GM18867 (cell line): ENCODE measurements at regions not wholly inside any gene's neighbourhood (a gene's known extent, or its start where the extent isn't known, plus 50 kb on each side); places are given as distances from the start of the nearest gene placed in this dataset.
A peak's percentile ranks its signal among the peaks of the same experiment; 100 is the strongest.

Source experiments
- ATAC-seq: cut with Tn5 transposase; IDR thresholded peaks from one replicate; pipeline ENCODE4 v1.9.1; 2021; ENCODE audit warnings: mild to moderate bottlenecking, moderate library complexity; ENCODE audit not compliant: unreplicated experiment

DNA sequence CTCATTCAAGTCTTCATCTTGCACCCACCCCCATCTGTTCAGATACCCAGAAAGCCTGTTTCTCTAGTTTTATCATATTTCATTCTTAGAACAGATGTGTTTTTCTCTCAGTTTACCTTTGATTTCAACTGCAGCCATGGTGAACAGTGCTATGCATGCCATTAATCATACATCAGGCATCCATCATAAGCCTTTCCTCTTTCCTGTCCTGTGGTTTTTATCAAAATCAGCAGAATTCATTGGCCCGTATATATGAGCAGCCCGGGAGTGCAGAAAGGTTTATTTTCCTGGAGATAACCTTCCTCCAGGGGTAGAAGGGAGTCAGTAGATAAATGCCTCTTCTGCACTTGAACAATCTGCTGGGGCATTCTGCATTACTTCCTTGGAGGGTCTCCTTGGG lies 65.7 kb downstream of the IL21 start:
- ATAC-seq: no peak

- no peak for ATAC-seq
Measured at GRCh38 chr4:122553432-122553831, 67.4 kb downstream of the IL21 start.

DNA sequence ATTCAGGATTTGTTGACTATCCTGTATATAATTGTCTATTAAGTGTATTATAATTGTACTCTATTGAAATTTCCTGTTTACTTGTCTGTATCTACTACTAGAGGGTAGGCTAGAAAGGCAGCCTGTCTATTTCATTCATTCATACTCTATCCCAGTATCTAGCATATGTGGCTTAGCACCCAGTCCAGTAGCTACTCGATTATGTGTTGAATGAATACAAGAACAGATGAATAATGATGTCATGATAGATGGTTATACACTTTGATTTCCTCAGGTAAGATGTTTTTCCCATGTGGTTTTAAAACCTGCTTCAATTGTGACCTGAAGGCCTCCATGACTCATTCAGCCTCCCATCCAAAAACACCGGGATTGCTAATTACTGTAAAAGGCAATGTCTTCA lies 68.0 kb downstream of the IL21 start:
- no peak for ATAC-seq

DNA sequence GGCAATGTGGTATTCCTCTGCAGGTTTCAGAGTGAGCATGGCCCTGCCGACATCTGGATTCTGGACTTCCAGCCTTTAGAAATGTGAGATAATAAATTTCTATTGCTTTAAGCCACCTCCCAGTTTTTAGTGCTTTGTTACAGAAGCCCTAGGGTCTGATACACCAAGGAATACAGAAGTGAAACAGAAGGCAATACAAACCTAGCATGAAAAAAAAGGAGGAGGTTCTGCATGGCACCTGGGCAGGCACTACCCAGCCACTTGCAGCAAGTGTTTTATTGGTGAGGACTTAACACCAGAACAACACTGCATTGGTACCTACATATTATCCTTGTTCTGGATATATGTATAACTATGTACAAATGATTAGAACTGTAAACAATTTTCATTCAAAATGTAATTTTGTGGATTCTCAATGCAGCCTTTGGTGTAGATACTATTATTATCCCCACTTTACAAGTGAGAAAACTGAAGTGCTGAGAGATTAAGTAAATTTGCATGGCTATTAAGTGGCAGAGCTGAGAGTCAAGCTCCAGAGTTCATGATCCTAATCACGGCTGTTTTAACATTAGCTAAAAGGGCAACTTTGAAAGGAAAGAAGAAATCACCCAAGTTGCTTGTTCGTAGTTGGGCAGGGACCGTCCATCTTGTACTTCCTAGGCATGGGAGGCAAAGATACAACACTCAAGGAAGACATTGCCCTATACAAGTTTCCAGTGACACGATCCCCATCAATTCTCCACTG lies 71.8 kb downstream of the IL21 start:
- ATAC-seq: peak; percentile 59

- no peak for ATAC-seq
Measured at GRCh38 chr4:122548452-122548851, 72.4 kb downstream of the IL21 start.

- ATAC-seq: peak; percentile 91
Measured at GRCh38 chr4:122542411-122543236, 78.2 kb downstream of the IL21 start.

DNA sequence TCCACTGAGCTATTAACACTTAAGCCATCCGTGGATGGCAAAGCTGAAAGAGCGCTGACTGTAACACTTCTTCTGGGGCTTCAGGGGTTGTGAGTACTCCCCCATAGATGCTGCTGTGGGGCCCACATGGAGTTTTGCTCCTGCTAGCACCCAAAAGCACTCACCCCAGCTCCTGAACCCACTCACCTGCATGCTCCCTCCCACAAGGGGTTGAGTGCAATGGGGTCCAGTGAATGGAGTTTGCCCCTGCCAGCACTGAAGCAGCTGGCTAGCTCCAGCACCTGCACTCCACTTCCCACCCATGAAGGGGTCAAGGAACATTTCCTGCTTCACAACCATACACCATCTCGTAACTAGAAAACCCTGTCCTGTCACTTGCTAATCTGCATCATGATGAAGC lies 78.9 kb downstream of the IL21 start:
- ATAC-seq: peak; percentile 23

DNA sequence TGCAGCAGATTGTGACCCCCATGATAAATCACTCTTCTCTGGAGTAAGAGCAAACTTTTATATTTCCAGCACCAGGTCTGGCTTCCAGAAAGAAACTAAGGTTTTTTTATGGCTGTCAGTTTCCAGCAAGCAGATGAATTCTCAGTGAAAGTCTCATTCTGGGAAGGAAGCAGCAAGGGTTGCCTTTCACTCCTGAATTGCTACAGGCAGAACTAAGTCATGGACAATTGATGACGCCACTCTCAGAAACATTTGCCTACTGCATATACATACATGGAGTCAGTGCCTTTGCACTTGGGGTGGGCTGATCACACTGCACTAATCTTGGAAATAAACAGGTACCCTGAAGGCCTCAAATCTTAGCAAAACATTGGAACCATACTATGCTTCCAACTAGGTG lies 80.0 kb downstream of the IL21 start:
- ATAC-seq: no peak

GRCh38 chr4:122539861-122540465 lies 80.9 kb downstream of the IL21 start:
- ATAC-seq: no peak

GRCh38 chr4:122537388-122538135 lies 81.0 kb upstream of the IL2 start:
- no peak for ATAC-seq

DNA sequence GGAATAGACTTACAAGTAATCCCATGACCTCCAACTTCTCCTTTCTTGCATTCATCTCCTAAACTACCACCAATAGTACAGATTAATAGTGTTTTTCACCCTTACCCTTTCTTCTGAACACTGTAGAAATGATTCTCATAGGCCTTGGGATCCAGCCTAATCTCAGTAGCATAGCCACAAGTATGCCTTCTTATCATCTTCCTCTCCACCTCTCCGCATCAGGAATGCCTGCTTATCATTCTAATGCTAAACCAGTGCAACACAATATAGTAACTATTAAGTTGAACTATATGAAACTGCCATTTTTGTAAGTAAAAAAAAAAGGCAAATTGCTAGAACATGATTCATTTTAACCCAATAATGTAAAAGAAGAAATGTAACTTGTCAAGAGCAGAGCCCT lies 79.5 kb upstream of the IL2 start:
- no peak for ATAC-seq

DNA sequence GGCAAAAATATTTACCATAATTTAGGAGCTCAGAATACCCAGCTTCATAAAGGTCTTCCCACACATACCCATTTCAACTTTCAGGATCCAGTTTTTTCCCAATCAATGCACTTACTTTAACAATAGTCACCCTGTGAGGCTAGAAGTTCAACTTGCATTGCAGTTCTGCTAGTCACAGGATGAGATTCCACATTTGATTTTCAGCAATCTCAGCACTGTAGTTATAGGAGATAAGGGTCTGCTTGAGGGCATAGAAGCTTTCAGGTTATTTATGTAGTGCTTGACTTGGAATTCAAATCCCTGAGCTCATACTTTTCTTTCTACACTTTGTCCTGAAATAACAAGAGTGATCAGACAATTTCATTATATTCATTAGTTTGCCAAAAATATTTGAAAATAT lies 78.3 kb upstream of the IL2 start:
- no peak for ATAC-seq

DNA sequence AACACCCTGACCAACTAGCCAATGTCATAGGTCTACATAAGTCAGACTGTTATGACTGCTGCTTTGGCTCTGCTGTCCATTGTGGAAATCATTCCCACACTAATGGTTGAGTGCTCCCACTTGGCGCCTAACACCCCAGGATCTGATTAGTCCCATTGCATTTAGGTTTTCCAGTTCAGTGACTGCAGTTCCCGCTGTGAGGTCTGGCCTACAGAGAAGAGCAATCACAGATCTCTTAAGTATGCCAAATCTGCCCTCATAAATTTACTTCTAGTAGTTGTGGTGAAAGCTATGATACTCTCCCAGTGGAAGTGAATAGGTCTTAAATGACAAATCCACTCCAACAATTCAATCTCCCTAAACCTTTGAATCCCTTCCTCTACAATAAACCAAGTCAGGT lies 77.3 kb upstream of the IL2 start:
- ATAC-seq: no peak

DNA sequence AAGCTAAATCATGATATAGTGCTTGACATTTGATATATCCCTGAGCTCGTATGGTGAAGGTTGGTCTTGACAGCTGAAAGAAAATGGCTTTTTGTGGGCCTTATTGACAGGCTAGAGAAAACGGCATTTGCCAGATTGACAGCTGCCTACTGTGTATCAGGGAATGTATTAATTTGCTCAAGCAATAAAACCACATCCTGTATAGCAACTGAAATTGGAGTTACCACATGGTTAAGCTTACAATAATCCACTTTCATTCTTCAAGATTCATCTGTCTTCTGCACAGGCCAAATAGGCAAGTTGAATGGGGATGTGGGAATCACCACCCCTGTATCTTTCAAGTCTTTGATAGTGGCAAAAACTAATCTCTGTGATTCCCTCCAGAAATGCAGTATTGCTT lies 76.2 kb upstream of the IL2 start:
- no peak for ATAC-seq

DNA sequence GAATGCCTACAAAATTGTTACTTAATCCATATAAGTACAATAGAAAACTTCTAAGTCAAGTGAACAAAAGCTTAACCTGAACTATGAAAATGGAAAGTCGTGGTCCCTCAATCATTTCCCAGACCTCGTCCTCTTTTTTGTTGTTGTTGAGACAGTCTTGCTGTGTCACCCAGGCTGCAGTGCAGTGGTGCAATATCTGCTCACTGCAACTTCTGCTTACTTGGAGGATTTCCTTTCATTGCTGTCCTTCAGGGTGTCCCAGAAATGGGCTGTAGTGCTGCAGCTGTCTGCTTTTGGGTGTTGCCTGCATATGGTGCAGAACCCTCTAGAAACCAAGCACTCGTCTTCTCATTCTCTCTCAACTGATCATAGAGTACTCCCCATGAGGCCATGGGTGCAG lies 75.0 kb upstream of the IL2 start:
- ATAC-seq: no peak

DNA sequence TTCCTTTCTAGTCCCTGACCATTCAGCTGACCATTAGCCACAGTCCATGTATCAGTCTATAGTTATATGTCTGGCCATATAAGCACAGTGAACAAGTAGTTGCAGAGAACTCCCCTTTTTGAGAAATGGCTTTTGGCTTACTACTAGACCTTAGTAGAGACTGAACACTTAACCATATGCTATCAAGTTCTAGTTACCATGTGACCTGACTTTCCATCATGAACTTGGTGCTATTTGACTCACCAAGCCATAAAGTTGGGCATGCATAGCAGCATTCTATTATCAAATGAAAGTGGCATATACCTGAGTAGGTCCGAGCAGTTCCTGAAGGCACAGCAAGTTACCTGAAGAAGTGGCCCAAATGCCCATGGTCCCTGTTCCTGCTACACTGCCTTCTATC lies 74.5 kb upstream of the IL2 start:
- no peak for ATAC-seq

GRCh38 chr4:122528879-122529278 lies 72.4 kb upstream of the IL2 start:
- no peak for ATAC-seq

DNA sequence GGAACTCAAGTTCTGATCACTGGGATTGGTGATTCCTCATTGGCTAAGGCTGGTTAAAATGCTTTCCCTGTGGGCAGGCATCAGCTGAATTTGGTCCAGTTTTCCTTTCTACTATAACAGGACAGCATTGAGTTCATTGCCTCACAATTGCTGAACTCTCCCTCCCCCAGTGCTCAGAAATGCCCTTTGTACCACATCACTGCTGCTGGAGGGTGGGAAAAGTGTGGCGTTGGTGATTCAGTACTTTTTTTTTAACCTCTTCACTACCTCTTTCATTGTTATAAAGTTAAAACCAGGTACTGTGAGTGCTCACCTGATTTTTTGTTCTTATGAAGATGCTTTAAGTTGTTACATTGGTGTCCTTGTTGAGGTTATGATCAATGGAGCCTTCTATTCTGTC lies 69.3 kb upstream of the IL2 start:
- ATAC-seq: no peak

DNA sequence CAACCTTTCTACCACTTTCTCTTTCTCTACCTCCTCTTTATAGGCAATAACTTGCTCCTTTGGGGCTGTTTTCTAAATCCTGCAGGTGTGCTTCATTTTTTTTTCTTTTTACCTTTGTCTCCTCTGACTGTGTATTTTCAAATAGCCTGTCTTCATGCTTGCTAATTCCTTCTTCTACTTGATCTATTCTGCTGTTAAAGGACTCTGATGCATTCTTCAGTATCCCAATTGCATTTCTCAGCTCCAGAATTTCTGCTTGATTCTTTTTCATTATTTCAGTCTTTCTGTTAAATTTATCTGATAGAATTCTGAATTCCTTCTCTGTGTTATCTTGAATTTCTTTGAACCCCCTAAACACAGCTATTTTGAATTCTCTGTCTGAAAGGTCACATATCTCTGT lies 67.7 kb upstream of the IL2 start:
- ATAC-seq: no peak

DNA sequence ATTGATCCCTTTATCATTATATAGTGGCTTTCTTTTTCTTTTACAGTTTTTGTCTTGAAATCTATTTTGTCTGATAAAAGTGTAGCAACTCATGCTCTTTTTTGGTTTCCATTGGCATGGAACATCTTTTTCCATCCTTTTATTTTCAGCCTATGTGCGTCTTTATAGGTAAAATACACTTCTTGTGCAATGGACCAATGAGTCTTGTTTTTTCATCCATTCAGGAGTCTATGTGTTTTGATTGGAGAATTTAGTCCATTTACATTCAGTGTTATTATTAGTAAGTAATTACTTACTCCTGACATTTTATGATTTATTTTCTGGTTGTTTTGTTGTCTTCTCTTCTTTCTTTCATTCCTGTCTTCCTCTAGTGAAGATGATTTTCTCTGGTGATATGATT lies 66.4 kb upstream of the IL2 start:
- ATAC-seq: no peak

DNA sequence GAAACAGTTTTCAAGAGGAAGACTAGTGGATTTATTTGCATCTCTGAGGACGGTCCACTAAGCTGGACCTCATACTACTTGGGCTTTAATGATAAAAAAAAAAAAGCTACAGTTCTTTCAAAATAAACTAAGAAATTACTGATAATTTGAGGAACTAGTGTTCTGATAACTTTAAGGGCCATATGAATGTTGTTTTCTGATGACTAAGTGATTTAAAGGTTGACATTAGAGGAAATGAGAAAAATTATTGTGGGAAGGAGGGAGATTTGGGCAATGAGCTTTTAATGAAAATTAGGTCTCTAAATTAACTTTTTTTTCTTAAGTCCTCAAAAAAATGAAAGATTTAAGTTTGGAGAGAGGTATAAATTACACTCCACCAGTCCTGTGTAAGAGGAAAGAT lies 60.8 kb upstream of the IL2 start:
- no peak for ATAC-seq
